ENCODE measurements at regions not wholly inside any gene's neighbourhood (a gene's known extent, or its start where the extent isn't known, plus 50 kb on each side); places are given as distances from the start of the nearest gene placed in this dataset.

- no peak for DNase-seq
Measured at GRCh38 chr20:51216850-51217249, 193.9 kb upstream of the KCNG1 start.

GRCh38 chr20:51212816-51213215 is 189.9 kb upstream of the KCNG1 start:
- DNase-seq: no peak

- no peak for DNase-seq
Measured at GRCh38 chr20:51211191-51211590, 188.3 kb upstream of the KCNG1 start.

GRCh38 chr20:51210084-51210483 is 187.2 kb upstream of the KCNG1 start:
- DNase-seq: no peak

GRCh38 chr20:51208162-51208561 is 185.3 kb upstream of the KCNG1 start:
- DNase-seq: no peak

DNA sequence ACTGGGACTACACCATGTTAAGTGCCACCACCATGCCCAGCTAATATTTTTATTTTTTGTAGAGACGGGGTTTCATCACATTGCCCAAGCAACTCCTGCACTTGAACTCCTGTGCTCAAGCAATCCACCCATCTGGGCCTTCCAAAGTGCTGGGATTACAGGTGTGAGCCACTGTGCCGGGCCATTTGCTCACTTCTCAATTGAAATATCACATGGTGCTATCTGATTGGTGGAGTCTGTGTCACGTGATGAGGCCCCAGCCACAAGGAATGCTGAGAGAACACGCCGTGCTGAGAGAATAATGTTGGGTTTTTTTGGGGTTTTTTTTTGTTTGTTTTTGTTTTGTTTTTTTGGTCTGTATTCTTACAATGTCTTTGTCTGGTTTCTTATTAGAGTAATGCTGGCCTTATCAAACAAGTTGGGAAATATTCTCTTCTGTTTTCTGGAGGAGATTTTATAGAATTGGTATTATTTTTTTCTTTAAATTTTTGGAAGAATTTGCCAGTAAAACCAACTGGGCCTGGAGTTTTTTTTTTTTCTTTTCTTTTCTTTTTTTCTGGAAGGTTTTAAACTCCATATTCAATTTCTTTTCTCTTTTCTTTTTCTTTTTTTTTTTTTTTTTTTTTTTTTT is 183.2 kb upstream of the KCNG1 start:
- DNase-seq: no peak

GRCh38 chr20:51204794-51205193 is 181.9 kb upstream of the KCNG1 start:
- no peak for DNase-seq

GRCh38 chr20:51204051-51204715 is 181.3 kb upstream of the KCNG1 start:
- DNase-seq: no peak

DNA sequence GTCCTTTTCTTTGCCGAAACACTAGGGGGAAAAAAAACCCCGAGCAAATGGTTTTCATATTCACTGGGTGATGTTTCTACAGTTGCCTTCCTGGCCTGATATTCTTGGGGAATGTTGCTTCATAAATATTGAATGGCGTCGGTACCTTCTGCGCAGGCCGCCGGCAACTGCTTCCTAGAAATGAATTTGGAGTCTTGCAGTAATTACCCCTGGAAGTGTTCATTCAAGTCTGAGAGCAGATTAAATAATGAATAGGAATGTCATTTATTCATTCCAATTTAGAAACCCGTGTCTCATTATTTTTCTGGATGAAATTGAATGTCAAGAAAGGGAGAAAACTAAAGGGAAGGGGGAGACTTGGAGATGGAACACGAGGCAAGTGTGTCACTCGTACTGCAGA is 179.4 kb upstream of the KCNG1 start:
- no peak for DNase-seq

- DNase-seq: no peak
Measured at GRCh38 chr20:51199920-51200319, 177.0 kb upstream of the KCNG1 start.

GRCh38 chr20:51198876-51199523 is 176.1 kb upstream of the KCNG1 start:
- no peak for DNase-seq

DNA sequence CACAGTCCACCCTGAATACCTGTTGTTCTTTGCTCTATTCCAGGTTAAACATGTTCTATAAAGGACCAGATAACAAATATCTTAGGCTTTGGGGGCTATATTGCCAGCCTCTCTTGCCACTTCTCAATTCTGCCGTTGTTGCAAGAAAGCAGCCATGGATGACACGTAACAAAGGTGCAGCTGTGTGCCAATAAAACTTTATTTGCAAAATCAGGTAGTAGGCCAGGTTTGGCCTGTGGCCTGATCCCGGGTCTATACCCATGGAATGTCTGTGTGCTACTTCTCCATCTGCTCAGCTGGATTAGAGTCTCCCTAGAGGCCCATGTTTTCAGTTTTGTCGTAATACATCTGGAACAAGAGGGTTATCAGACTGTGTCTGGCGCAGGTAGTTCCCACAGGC is 175.3 kb upstream of the KCNG1 start:
- no peak for DNase-seq

- no peak for DNase-seq
Measured at GRCh38 chr20:51196991-51197651, 174.2 kb upstream of the KCNG1 start.

- DNase-seq: no peak
Measured at GRCh38 chr20:51195990-51196389, 173.1 kb upstream of the KCNG1 start.

GRCh38 chr20:51195419-51195901 is 172.6 kb upstream of the KCNG1 start:
- no peak for DNase-seq

- no peak for DNase-seq
Measured at GRCh38 chr20:51193066-51193772, 170.3 kb upstream of the KCNG1 start.

DNA sequence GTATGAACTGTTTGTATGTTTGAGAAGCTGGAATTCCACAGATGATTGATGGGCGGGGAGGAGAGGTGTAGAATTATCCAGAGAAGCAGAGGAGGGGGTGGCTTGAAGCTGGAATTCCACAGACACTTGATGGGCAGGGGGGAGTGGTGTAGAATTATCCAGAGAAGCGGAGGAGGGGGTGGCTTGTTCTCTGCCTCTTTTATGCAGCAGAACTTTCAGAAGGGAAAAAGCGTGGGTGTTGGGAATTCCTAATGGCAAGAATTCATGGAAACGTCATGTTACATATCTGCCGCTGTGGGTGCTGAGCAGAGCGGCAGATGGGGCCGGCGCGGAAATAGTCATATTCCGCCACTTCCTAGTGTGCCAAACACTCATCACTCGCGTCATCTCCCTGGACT is 167.9 kb upstream of the KCNG1 start:
- DNase-seq: no peak

DNA sequence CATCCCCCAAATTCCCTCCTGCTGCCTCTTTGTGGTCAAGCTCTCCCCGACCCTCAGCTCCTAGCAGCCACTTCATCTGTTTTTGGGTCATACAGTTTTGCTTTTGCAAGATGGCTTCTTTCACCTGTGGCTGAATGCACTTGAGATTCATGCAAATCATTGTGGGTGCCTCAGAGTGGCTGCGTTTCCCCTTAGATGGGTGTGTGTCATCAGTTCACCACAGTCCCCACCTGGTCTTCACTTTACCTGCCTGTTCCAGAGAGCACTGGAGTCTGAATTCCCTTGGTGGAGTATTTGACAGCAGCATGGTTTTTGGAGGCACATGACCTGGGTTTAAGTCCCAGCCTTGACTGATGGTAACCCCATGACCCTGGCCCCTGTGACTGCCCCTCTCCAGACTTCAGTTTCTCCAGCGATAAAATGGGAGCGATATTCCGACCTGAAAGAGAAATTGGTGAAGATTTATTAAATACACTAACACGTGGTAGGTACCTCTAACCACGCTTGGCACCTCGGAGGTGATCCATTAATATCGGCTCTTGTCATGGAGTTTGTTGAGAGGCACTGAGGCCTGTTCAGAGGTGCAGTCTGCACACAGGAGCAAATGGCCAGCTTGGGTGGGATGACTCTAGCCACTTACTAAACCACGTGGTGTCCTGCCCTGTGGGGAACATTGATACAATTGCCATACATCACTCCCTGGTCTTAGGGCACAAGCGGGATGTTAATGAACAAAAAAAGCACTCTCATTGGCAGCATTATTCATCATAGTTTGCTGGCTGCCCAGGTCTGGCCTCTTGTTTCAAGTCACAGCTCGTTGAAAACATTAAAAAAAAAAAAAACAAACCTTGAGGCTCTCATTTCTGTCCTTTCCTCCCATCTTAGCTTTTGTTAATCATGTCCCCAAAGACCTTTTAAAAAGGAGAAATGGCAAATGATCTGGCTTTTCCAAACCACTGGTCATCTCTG is 167.2 kb upstream of the KCNG1 start:
- no peak for DNase-seq

DNA sequence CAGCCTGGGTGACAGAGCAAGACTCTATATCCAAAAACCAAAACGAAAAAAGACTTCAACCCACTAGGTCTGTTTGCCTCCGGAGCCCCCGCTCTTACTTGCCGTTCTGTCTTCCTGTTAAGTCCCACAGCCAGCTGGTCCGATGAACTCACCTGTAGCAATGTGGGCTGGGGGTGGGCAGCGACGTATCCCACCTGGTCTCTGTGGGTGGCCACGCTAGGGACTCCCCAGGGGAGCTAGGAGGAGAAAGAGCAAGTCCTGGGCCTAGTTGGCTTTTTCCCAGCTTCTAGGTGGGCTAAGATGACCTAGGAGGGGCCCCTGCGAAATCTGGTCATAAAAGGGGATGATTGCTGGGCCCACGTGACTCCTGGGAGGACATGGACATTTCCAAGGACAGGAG is 166.0 kb upstream of the KCNG1 start:
- no peak for DNase-seq

DNA sequence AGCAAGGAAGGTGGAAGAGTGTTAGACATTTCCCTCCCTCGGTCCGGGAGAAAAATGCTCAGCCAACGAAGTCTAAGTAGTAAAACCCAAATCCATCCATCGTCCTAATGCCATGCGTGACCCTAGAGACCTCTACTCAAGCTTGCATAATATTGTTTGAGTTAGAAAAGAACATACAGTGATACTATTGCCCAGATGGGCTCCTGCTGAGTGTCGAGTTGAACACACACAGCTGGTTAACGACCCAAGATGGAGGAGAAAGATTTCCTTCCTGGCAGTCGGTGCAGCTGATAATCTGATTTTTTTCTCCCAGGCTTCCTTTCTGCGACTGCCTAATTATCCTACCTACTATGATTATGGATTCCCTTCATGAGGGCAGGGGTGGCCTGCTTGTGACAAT is 164.4 kb upstream of the KCNG1 start:
- DNase-seq: no peak

GRCh38 chr20:51185861-51186260 is 163.0 kb upstream of the KCNG1 start:
- no peak for DNase-seq

GRCh38 chr20:51185277-51185676 is 162.4 kb upstream of the KCNG1 start:
- DNase-seq: no peak

Measured in stimulated activated CD8-positive, alpha-beta memory T cell treated with anti-CD3 and anti-CD28 coated beads, Interleukin-4, amount 100 ng/mL, for 48 hours (primary cell).